ENCODE measurements at regions not wholly inside any gene's neighbourhood (a gene's known extent, or its start where the extent isn't known, plus 50 kb on each side); places are given as distances from the start of the nearest gene placed in this dataset.

- H3K9me3 ChIP-seq (ENCODE audit: control insufficient read depth in 2 of 2, insufficient read depth in 1 of 2, low read depth in 1 of 2, low read length in 1 of 2), result peaks cover 0 to 4% of the 10 kb centered on the region in 2 donors
- WGBS, 3 donors, result 90 to 100% (median 97%) methylated on average over 2 of the region's 2 CpGs
These were observed 428.5 kb upstream of the CNTN3 start for GRCh38 chr3:75042941-75043340.

GRCh38 chr3:75048650-75049049 lies 434.2 kb upstream of the CNTN3 start:
- Histone ChIP-seq H3K4me1 (ENCODE audit: control insufficient read depth in 3 of 3, insufficient read depth in 2 of 3, low read depth in 1 of 3, low read length in 2 of 3) (no peaks in the 10 kb centered on the region), H3K27ac (ENCODE audit: low read depth in 1 of 3, low read length in 2 of 3) (no peak overlapping the region), H3K27me3 (ENCODE audit: control insufficient read depth in 3 of 3, insufficient read depth in 3 of 3, low read length in 3 of 3) (no peaks in the 10 kb centered on the region), H3K36me3 (ENCODE audit: control insufficient read depth in 3 of 3, insufficient read depth in 2 of 3, low read depth in 1 of 3, low read length in 3 of 3) (no peaks in the 10 kb centered on the region), H3K9me3 (ENCODE audit: control insufficient read depth in 2 of 2, insufficient read depth in 1 of 2, low read depth in 1 of 2, low read length in 1 of 2) (no peaks in the 10 kb centered on the region), H3K4me3 (ENCODE audit: low read depth in 1 of 3, low read length in 3 of 3) (no peak overlapping the region)
- no peak for FAIRE-seq
- WGBS, 3 donors, result 68 to 74% (median 72%) methylated on average over 3 of the region's 3 CpGs
- no peak for DNase-seq

More at GRCh38 chr3:75042941-75043340, 428.5 kb upstream of the CNTN3 start:
- Histone ChIP-seq H3K4me3 (ENCODE audit: low read depth in 1 of 3, low read length in 3 of 3) (no peak overlapping the region), H3K4me1 (ENCODE audit: control insufficient read depth in 3 of 3, insufficient read depth in 2 of 3, low read depth in 1 of 3, low read length in 2 of 3) (no peaks in the 10 kb centered on the region), H3K27ac (ENCODE audit: low read depth in 1 of 3, low read length in 2 of 3) (no peak overlapping the region), H3K36me3 (ENCODE audit: control insufficient read depth in 3 of 3, insufficient read depth in 2 of 3, low read depth in 1 of 3, low read length in 3 of 3) (no peaks in the 10 kb centered on the region), H3K27me3 (ENCODE audit: control insufficient read depth in 3 of 3, insufficient read depth in 3 of 3, low read length in 3 of 3) (no peaks in the 10 kb centered on the region)
- FAIRE-seq (no peak), DNase-seq (no peak)

DNA sequence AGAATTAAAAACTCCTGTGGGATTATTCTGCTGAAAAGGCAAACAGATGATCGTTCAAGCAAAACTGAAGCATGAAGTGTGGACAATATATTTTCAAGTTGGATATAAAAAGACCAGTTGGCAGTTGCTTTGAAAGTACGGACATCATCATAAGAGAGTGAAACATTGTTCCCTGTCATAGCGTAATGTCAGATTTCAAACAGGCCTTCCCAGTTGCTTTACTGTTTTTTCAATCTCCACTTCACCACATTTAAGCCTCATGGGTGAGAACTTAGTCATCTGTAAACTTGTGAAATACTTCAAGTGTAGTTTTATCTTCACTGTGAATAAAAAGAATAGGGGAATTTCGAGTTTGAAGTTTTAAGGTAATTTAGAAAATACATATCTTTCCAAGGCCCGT lies 435.1 kb upstream of the CNTN3 start:
- H3K4me1 ChIP-seq (ENCODE audit: control insufficient read depth in 3 of 3, insufficient read depth in 2 of 3, low read depth in 1 of 3, low read length in 2 of 3), result no peaks in the 10 kb centered on the region
- FAIRE-seq (no peak), DNase-seq (no peak)
- no peaks in the 10 kb centered on the region for H3K27me3 ChIP-seq (ENCODE audit: control insufficient read depth in 3 of 3, insufficient read depth in 3 of 3, low read length in 3 of 3)
- H3K9me3 ChIP-seq (ENCODE audit: control insufficient read depth in 2 of 2, insufficient read depth in 1 of 2, low read depth in 1 of 2, low read length in 1 of 2), result no peaks in the 10 kb centered on the region
- no peaks in the 10 kb centered on the region for H3K36me3 ChIP-seq (ENCODE audit: control insufficient read depth in 3 of 3, insufficient read depth in 2 of 3, low read depth in 1 of 3, low read length in 3 of 3)
- no peak overlapping the region for H3K27ac ChIP-seq (ENCODE audit: low read depth in 1 of 3, low read length in 2 of 3)
- WGBS, 3 donors, result 65 to 81% (median 74%) methylated on average over 5 of the region's 5 CpGs
- H3K4me3 ChIP-seq (ENCODE audit: low read depth in 1 of 3, low read length in 3 of 3), result no peak overlapping the region

- no peak overlapping the region for H3K27ac ChIP-seq (ENCODE audit: low read depth in 1 of 3, low read length in 2 of 3)
- no peaks in the 10 kb centered on the region for H3K27me3 ChIP-seq (ENCODE audit: control insufficient read depth in 3 of 3, insufficient read depth in 3 of 3, low read length in 3 of 3)
- DNase-seq (no peak), FAIRE-seq (no peak)
- H3K36me3 ChIP-seq (ENCODE audit: control insufficient read depth in 3 of 3, insufficient read depth in 2 of 3, low read depth in 1 of 3, low read length in 3 of 3), result no peaks in the 10 kb centered on the region
- H3K9me3 ChIP-seq (ENCODE audit: control insufficient read depth in 2 of 2, insufficient read depth in 1 of 2, low read depth in 1 of 2, low read length in 1 of 2), result no peaks in the 10 kb centered on the region
- no peak overlapping the region for H3K4me3 ChIP-seq (ENCODE audit: low read depth in 1 of 3, low read length in 3 of 3)
- H3K4me1 ChIP-seq (ENCODE audit: control insufficient read depth in 3 of 3, insufficient read depth in 2 of 3, low read depth in 1 of 3, low read length in 2 of 3), result no peaks in the 10 kb centered on the region
- WGBS, 3 donors, result 63 to 78% (median 67%) methylated on average over 1 of the region's 1 CpG
These were observed 444.7 kb upstream of the CNTN3 start for GRCh38 chr3:75059120-75059519.

GRCh38 chr3:75061806-75062205 lies 447.3 kb upstream of the CNTN3 start:
- FAIRE-seq (no peak), DNase-seq (no peak)
- no peaks in the 10 kb centered on the region for H3K9me3 ChIP-seq (ENCODE audit: control insufficient read depth in 2 of 2, insufficient read depth in 1 of 2, low read depth in 1 of 2, low read length in 1 of 2)
- H3K4me3 ChIP-seq (ENCODE audit: low read depth in 1 of 3, low read length in 3 of 3), result no peak overlapping the region
- H3K27me3 ChIP-seq (ENCODE audit: control insufficient read depth in 3 of 3, insufficient read depth in 3 of 3, low read length in 3 of 3), result no peaks in the 10 kb centered on the region
- no peaks in the 10 kb centered on the region for H3K4me1 ChIP-seq (ENCODE audit: control insufficient read depth in 3 of 3, insufficient read depth in 2 of 3, low read depth in 1 of 3, low read length in 2 of 3)
- 91 to 97% (median 92%) methylated on average over 2 of the region's 2 CpGs for WGBS, 3 donors
- H3K36me3 ChIP-seq (ENCODE audit: control insufficient read depth in 3 of 3, insufficient read depth in 2 of 3, low read depth in 1 of 3, low read length in 3 of 3), result no peaks in the 10 kb centered on the region
- H3K27ac ChIP-seq (ENCODE audit: low read depth in 1 of 3, low read length in 2 of 3), result no peak overlapping the region

- FAIRE-seq (no peak), DNase-seq (no peak)
- no peaks in the 10 kb centered on the region for H3K9me3 ChIP-seq (ENCODE audit: control insufficient read depth in 2 of 2, insufficient read depth in 1 of 2, low read depth in 1 of 2, low read length in 1 of 2)
- no peaks in the 10 kb centered on the region for H3K36me3 ChIP-seq (ENCODE audit: control insufficient read depth in 3 of 3, insufficient read depth in 2 of 3, low read depth in 1 of 3, low read length in 3 of 3)
- no peak overlapping the region for H3K4me3 ChIP-seq (ENCODE audit: low read depth in 1 of 3, low read length in 3 of 3)
- H3K27me3 ChIP-seq (ENCODE audit: control insufficient read depth in 3 of 3, insufficient read depth in 3 of 3, low read length in 3 of 3), result no peaks in the 10 kb centered on the region
- H3K27ac ChIP-seq (ENCODE audit: low read depth in 1 of 3, low read length in 2 of 3), result no peak overlapping the region
- WGBS, 3 donors, result 88 to 97% (median 95%) methylated on average over 1 of the region's 1 CpG
- no peaks in the 10 kb centered on the region for H3K4me1 ChIP-seq (ENCODE audit: control insufficient read depth in 3 of 3, insufficient read depth in 2 of 3, low read depth in 1 of 3, low read length in 2 of 3)
These were observed 460.7 kb upstream of the CNTN3 start for GRCh38 chr3:75075158-75075557.

DNA sequence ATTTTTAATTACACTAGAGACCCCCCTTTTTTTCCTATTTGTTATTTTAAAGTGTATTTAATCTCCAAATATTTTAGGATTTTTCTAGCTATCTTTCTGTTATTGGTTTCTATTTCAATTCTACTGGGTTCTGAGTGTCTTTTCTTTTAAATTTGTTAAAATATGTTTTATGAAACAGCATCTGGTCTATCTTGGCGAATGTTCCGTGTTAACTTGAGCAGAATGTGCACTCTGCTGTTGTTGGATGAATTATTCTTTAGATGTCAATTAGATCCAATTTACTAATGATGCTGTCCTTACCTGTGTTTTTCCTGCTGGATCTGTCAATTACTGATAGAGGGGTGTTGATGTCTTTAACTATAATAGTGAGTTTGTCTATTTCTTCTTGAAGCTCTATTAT lies 462.0 kb upstream of the CNTN3 start:
- Histone ChIP-seq H3K27ac (ENCODE audit: low read depth in 1 of 3, low read length in 2 of 3) (no peak overlapping the region), H3K36me3 (ENCODE audit: control insufficient read depth in 3 of 3, insufficient read depth in 2 of 3, low read depth in 1 of 3, low read length in 3 of 3) (no peaks in the 10 kb centered on the region), H3K27me3 (ENCODE audit: control insufficient read depth in 3 of 3, insufficient read depth in 3 of 3, low read length in 3 of 3) (no peaks in the 10 kb centered on the region), H3K4me1 (ENCODE audit: control insufficient read depth in 3 of 3, insufficient read depth in 2 of 3, low read depth in 1 of 3, low read length in 2 of 3) (no peaks in the 10 kb centered on the region), H3K4me3 (ENCODE audit: low read depth in 1 of 3, low read length in 3 of 3) (no peak overlapping the region), H3K9me3 (ENCODE audit: control insufficient read depth in 2 of 2, insufficient read depth in 1 of 2, low read depth in 1 of 2, low read length in 1 of 2) (no peaks in the 10 kb centered on the region)
- 89 to 95% (median 92%) methylated on average over 2 of the region's 2 CpGs for WGBS, 3 donors
- DNase-seq, result no peak
- no peak for FAIRE-seq

DNA sequence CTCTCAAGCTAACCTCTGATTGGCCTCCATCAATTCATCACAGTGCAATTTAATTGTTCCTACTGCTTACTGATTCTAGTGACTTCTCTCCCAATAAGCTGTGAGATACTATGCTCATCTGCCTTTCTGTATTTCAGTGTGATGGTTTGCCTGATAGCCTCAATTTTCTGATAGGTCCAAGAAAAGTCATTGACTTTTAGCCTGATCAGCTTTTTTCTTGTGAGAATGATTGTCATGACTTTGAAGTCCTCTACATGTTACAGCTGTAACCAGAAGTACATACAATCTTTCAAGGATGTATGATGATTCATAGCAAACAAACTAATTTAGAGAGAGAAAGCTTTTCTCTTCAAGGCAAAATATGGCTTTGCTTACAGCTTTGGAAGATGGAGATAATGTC lies 463.8 kb upstream of the CNTN3 start:
- no peaks in the 10 kb centered on the region for H3K9me3 ChIP-seq (ENCODE audit: control insufficient read depth in 2 of 2, insufficient read depth in 1 of 2, low read depth in 1 of 2, low read length in 1 of 2)
- FAIRE-seq (no peak), DNase-seq (no peak)
- no peaks in the 10 kb centered on the region for H3K36me3 ChIP-seq (ENCODE audit: control insufficient read depth in 3 of 3, insufficient read depth in 2 of 3, low read depth in 1 of 3, low read length in 3 of 3)
- no peaks in the 10 kb centered on the region for H3K27me3 ChIP-seq (ENCODE audit: control insufficient read depth in 3 of 3, insufficient read depth in 3 of 3, low read length in 3 of 3)
- no peak overlapping the region for H3K27ac ChIP-seq (ENCODE audit: low read depth in 1 of 3, low read length in 2 of 3)
- no peaks in the 10 kb centered on the region for H3K4me1 ChIP-seq (ENCODE audit: control insufficient read depth in 3 of 3, insufficient read depth in 2 of 3, low read depth in 1 of 3, low read length in 2 of 3)
- no peak overlapping the region for H3K4me3 ChIP-seq (ENCODE audit: low read depth in 1 of 3, low read length in 3 of 3)

- Histone ChIP-seq H3K4me1 (ENCODE audit: control insufficient read depth in 3 of 3, insufficient read depth in 2 of 3, low read depth in 1 of 3, low read length in 2 of 3) (no peaks in the 10 kb centered on the region), H3K4me3 (ENCODE audit: low read depth in 1 of 3, low read length in 3 of 3) (no peak overlapping the region), H3K27me3 (ENCODE audit: control insufficient read depth in 3 of 3, insufficient read depth in 3 of 3, low read length in 3 of 3) (no peaks in the 10 kb centered on the region), H3K9me3 (ENCODE audit: control insufficient read depth in 2 of 2, insufficient read depth in 1 of 2, low read depth in 1 of 2, low read length in 1 of 2) (no peaks in the 10 kb centered on the region), H3K36me3 (ENCODE audit: control insufficient read depth in 3 of 3, insufficient read depth in 2 of 3, low read depth in 1 of 3, low read length in 3 of 3) (no peaks in the 10 kb centered on the region), H3K27ac (ENCODE audit: low read depth in 1 of 3, low read length in 2 of 3) (no peak overlapping the region)
- FAIRE-seq (no peak), DNase-seq (no peak)
- WGBS, 3 donors, result 87 to 92% (median 90%) methylated on average over 4 of the region's 4 CpGs
These were observed 468.4 kb upstream of the CNTN3 start for GRCh38 chr3:75082845-75083244.

All from small intestine (tissue), 7 donors.